PC-3 (cell line): ENCODE measurements at regions not wholly inside any gene's neighbourhood (a gene's known extent, or its start where the extent isn't known, plus 50 kb on each side); places are given as distances from the start of the nearest gene placed in this dataset.

ENCODE experiments used
- ATAC-seq: fragments of 200-7000 bp; cut with Tn5 transposase; 2 replicates; pipeline ENCODE4 v1.9.1; 2020; ENCODE audit warnings: mild to moderate bottlenecking, moderate library complexity
- BruUV-seq: library from RNA; stranded (reverse); fragments of 400-500 nt; replicated peaks from 2 replicates; lab custom pipeline; 2021; lab: Mats Ljungman, UMichigan
- CTCF ChIA-PET: fragments of 300-600 bp; sonication (Branson Sonifier 250); formaldehyde crosslinking; loops from one replicate; lab custom pipeline; 2022; ENCODE audit warnings: antibody characterized with exemption; lab: Charles Lee
- POLR2A ChIA-PET: fragments of 300-600 bp; sonication (Branson Sonifier 250); formaldehyde crosslinking; loops from one replicate; lab custom pipeline; 2022; ENCODE audit warnings: antibody characterized with exemption; ENCODE audit not compliant: unreplicated experiment; lab: Charles Lee
- DNase-seq: peaks from one replicate; pipeline ENCODE4 v3.0.0-alpha.2; 2015
- H2AFZ ChIP-seq: fragments of 300-600 bp; sonication (generic); 2 replicates; pipeline ENCODE4 v1.6.0; 2016; ENCODE audit warnings: antibody characterized with exemption, low read length
- H3F3A ChIP-seq: fragments of 300-600 bp; sonication (generic); one replicate; pipeline ENCODE4 v1.6.0; 2017; ENCODE audit warnings: antibody characterized with exemption, low read length, control low read depth, mild to moderate bottlenecking; ENCODE audit not compliant: unreplicated experiment
- H3K27ac ChIP-seq: fragments of 300-600 bp; sonication (generic); 2 replicates; pipeline ENCODE4 v1.5.1; 2016; ENCODE audit warnings: mild to moderate bottlenecking, low read length
- H3K27me3 ChIP-seq: fragments of 300-600 bp; sonication (generic); 2 replicates; pipeline ENCODE4 v1.6.1; 2016; ENCODE audit warnings: low read length, mixed read lengths
- H3K36me3 ChIP-seq: fragments of 300-600 bp; sonication (generic); 2 replicates; pipeline ENCODE4 v1.6.1; 2016; ENCODE audit warnings: low read depth, mixed run types, low read length, mixed read lengths
- H3K4me1 ChIP-seq: fragments of 300-600 bp; sonication (generic); 2 replicates; pipeline ENCODE4 v1.5.1; 2016; ENCODE audit warnings: low read length; ENCODE audit not compliant: insufficient read depth
- H3K4me2 ChIP-seq: fragments of 300-600 bp; sonication (generic); 2 replicates; pipeline ENCODE4 v1.6.0; 2016; ENCODE audit warnings: low read length
- H3K4me3 ChIP-seq: fragments of 300-600 bp; sonication (generic); 2 replicates; pipeline ENCODE4 v1.5.1; 2016; ENCODE audit warnings: mild to moderate bottlenecking, low read length, mixed read lengths
- H3K79me2 ChIP-seq: fragments of 300-600 bp; sonication (generic); 2 replicates; pipeline ENCODE4 v1.6.1; 2017; ENCODE audit warnings: low read length, mixed read lengths
- H3K9ac ChIP-seq: fragments of 300-600 bp; sonication (generic); 2 replicates; pipeline ENCODE4 v1.6.0; 2016; ENCODE audit warnings: mild to moderate bottlenecking, low read length
- H3K9me2 ChIP-seq: fragments of 300-600 bp; sonication (generic); replicated peaks from 2 replicates; pipeline ENCODE4 v1.6.1; 2016; ENCODE audit warnings: mixed run types, low read length, mixed read lengths
- H3K9me3 ChIP-seq: fragments of 300-600 bp; sonication (generic); 2 replicates; pipeline ENCODE4 v1.6.1; 2016; ENCODE audit warnings: low read length, mixed read lengths
- H4K20me1 ChIP-seq: fragments of 300-600 bp; sonication (generic); 2 replicates; pipeline ENCODE4 v1.6.1; 2016; ENCODE audit warnings: low read length, mixed read lengths
- CTCF ChIP-seq: fragments of 300-600 bp; sonication (generic); conservative IDR thresholded peaks from 2 replicates; pipeline ENCODE4 v1.5.1; 2017; ENCODE audit warnings: antibody characterized with exemption, low read depth, mild to moderate bottlenecking, low read length
- EZH2 ChIP-seq: fragments of 300-600 bp; sonication (generic); IDR thresholded peaks from one replicate; pipeline ENCODE4 v1.6.1; 2017; ENCODE audit warnings: antibody characterized with exemption, mild to moderate bottlenecking, low read length; ENCODE audit not compliant: unreplicated experiment
- EZH2phosphoT487 ChIP-seq: fragments of 300-600 bp; sonication (generic); IDR thresholded peaks from 2 replicates; pipeline ENCODE4 v1.6.1; 2018; ENCODE audit warnings: mild to moderate bottlenecking, antibody characterized with exemption, low read length, borderline replicate concordance
- intact Hi-C: fragments of 100-400 bp; cut with micrococcal nuclease; formaldehyde crosslinking; loops from 2 replicates; pipeline ENCODE4 v1.9.0; 2023

- H3K9ac ChIP-seq: no peak overlapping the region
- TF ChIP-seq EZH2phosphoT487 (no peak), EZH2 (no peak), CTCF (no peak)
- no peak overlapping the region for H3K27ac ChIP-seq
- H3F3A ChIP-seq: peaks cover 4% of the 10 kb centered on the region
- intact Hi-C loops: no loop called here
- no peaks in the 10 kb centered on the region; the same call in 1 of the 2 replicates for H3K36me3 ChIP-seq
- no peak overlapping the region for H2AFZ ChIP-seq
- BruUV-seq: no TSS peak
- no peaks in the 10 kb centered on the region for H4K20me1 ChIP-seq
- no peaks in the 10 kb centered on the region for H3K9me2 ChIP-seq
- H3K4me3 ChIP-seq: no peak overlapping the region
- POLR2A ChIA-PET: no interaction called here
- no peaks in the 10 kb centered on the region for H3K79me2 ChIP-seq
- H3K4me1 ChIP-seq: peaks cover 27% of the 10 kb centered on the region
- H3K9me3 ChIP-seq: no peaks in the 10 kb centered on the region
- H3K4me2 ChIP-seq: no peak overlapping the region
- no peak for DNase-seq
- no peaks in the 10 kb centered on the region for H3K27me3 ChIP-seq
- CTCF ChIA-PET: no interaction called here
- ATAC-seq: no peak
Measured at GRCh38 chr6:100103194-100103593, 109.2 kb upstream of the MCHR2 start.

- H3K9me2 ChIP-seq: no peaks in the 10 kb centered on the region
- POLR2A ChIA-PET: interaction anchor here (0.6 kb wide), 1 partner anchor 100 kb away, joined by 4 read pairs; no protein-coding TSS in a partner anchor
- H4K20me1 ChIP-seq: no peaks in the 10 kb centered on the region
- no peaks in the 10 kb centered on the region for H3K27me3 ChIP-seq
- TF ChIP-seq EZH2phosphoT487: no peak
- no peak for TF ChIP-seq CTCF
- TF ChIP-seq EZH2: no peak
- peaks cover 23% of the 10 kb centered on the region for H3K4me1 ChIP-seq
- no peak overlapping the region for H3K9ac ChIP-seq
- peak overlapping the region; percentile 54 for H3K27ac ChIP-seq
- ATAC-seq (peak; percentile 88), DNase-seq (peak; percentile 77)
- no TSS peak for BruUV-seq
- H3F3A ChIP-seq: peaks cover 4% of the 10 kb centered on the region
- intact Hi-C loops: loop anchor here (1.0 kb wide), 1 partner anchor 13 kb away; no protein-coding TSS in a partner anchor
- no peak overlapping the region for H3K4me3 ChIP-seq
- CTCF ChIA-PET: interaction anchor here (0.7 to 3.0 kb wide), 4 partner anchors 99 to 562 kb away, joined by 3 to 13 read pairs (median 7); no protein-coding TSS in a partner anchor
- H2AFZ ChIP-seq: no peak overlapping the region
- H3K4me2 ChIP-seq: peak overlapping the region; percentile 72
- H3K9me3 ChIP-seq: no peaks in the 10 kb centered on the region
- H3K36me3 ChIP-seq: no peaks in the 10 kb centered on the region; the same call in 1 of the 2 replicates
- H3K79me2 ChIP-seq: no peaks in the 10 kb centered on the region
Measured at GRCh38 chr6:100101644-100102043, 107.6 kb upstream of the MCHR2 start.

GRCh38 chr6:100100776-100101175 is 106.8 kb upstream of the MCHR2 start:
- no peak overlapping the region for H3K4me3 ChIP-seq
- H3K36me3 ChIP-seq: no peaks in the 10 kb centered on the region; the same call in 1 of the 2 replicates
- TF ChIP-seq EZH2 (no peak), EZH2phosphoT487 (no peak)
- no peak overlapping the region for H3K9ac ChIP-seq
- POLR2A ChIA-PET: no interaction called here
- no peak overlapping the region for H2AFZ ChIP-seq
- H3K9me2 ChIP-seq: no peaks in the 10 kb centered on the region
- no peak for ATAC-seq
- no peak for DNase-seq
- H3K27ac ChIP-seq: 0 out of 2 replicates have a peak overlapping the region, but pooled peaks have one; percentile 13
- H3K27me3 ChIP-seq: no peaks in the 10 kb centered on the region
- H3K4me2 ChIP-seq: no peak overlapping the region
- no peaks in the 10 kb centered on the region for H4K20me1 ChIP-seq
- peaks cover 18% of the 10 kb centered on the region for H3K4me1 ChIP-seq
- no TSS peak for BruUV-seq
- peaks cover 4% of the 10 kb centered on the region for H3F3A ChIP-seq
- intact Hi-C loops: loop anchor here (1.0 kb wide), 1 partner anchor 12 kb away; no protein-coding TSS in a partner anchor
- CTCF ChIA-PET: interaction anchor here (3.0 kb wide), 1 partner anchor 98 kb away, joined by 13 read pairs; no protein-coding TSS in a partner anchor
- H3K9me3 ChIP-seq: no peaks in the 10 kb centered on the region
- no peaks in the 10 kb centered on the region for H3K79me2 ChIP-seq
